ENCODE measurements at regions not wholly inside any gene's neighbourhood (a gene's known extent, or its start where the extent isn't known, plus 50 kb on each side); places are given as distances from the start of the nearest gene placed in this dataset.
"Not testable (repeated sequence)": the region's sequence is repeated elsewhere in the genome, so short reads cannot be mapped to it uniquely, and the experiment has no call there.

DNA sequence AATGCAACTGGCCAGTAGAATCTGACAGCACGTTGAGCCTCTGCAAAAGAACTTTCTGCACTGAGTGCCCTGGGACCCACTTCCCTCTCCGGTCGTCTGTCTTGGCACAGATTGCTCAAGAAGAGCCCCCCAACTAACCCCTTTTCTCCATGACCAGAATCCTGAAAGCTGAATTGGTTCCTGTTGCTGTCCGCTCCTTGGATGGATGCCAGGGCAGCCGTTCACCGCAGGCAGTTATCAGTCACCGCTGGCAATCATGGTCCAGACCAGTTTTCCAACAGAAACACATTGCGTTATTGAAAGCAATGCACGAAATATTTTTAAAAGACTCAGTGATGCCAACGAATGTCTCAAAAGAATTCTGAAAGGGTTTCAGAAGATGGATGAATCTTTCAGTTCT lies 733.7 kb upstream of the FRG1 start:
- H3K9me3 ChIP-seq: no peaks in the 10 kb centered on the region
- no peaks in the 10 kb centered on the region for H3K36me3 ChIP-seq
- H3K4me1 ChIP-seq (ENCODE audit: control insufficient read depth in 1 of 2, insufficient read depth in 1 of 2, low read depth in 1 of 2, low read length in 1 of 2): no peaks in the 10 kb centered on the region
- no peak for TF ChIP-seq CTCF (IDR thresholded peaks at IDR 0.05)
- no peak overlapping the region for H3K27ac ChIP-seq
- no peak overlapping the region for H3K4me3 ChIP-seq (ENCODE audit: low read depth in 1 of 2, low read length in 1 of 2)
- H3K27me3 ChIP-seq: no peaks in the 10 kb centered on the region

DNA sequence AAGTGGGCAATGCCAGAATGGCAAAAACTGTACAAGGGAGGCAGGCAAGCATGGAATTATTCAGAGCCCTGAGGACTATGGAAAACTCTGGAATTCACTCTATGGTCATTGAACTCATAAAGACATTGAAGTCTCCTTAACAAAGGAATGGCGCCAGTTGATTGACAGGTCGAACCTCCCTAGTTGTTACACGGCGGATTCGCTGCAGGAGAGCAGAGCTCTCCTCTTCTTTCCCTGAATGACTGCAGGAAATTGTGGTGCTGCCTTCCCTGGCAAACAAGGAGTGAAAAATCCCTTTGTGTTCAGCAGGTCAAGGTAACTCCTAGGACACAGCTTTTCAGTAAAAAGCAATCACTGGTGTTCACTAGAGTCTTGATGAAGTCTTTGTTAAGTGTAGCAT lies 732.8 kb upstream of the FRG1 start:
- TF ChIP-seq CTCF (IDR thresholded peaks at IDR 0.05): no peak
- H3K27me3 ChIP-seq: no peaks in the 10 kb centered on the region
- H3K9me3 ChIP-seq: no peaks in the 10 kb centered on the region
- no peaks in the 10 kb centered on the region for H3K36me3 ChIP-seq
- H3K4me1 ChIP-seq (ENCODE audit: control insufficient read depth in 1 of 2, insufficient read depth in 1 of 2, low read depth in 1 of 2, low read length in 1 of 2): no peaks in the 10 kb centered on the region
- H3K4me3 ChIP-seq (ENCODE audit: low read depth in 1 of 2, low read length in 1 of 2): no peak overlapping the region
- H3K27ac ChIP-seq: no peak overlapping the region

GRCh38 chr4:189215574-189215973 lies 725.1 kb upstream of the FRG1 start:
- Histone ChIP-seq H3K27ac (no peak overlapping the region), H3K27me3 (no peaks in the 10 kb centered on the region), H3K4me1 (ENCODE audit: control insufficient read depth in 1 of 2, insufficient read depth in 1 of 2, low read depth in 1 of 2, low read length in 1 of 2) (no peaks in the 10 kb centered on the region), H3K9me3 (no peaks in the 10 kb centered on the region), H3K36me3 (no peaks in the 10 kb centered on the region), H3K4me3 (ENCODE audit: low read depth in 1 of 2, low read length in 1 of 2) (no peak overlapping the region)
- no peak for TF ChIP-seq CTCF (IDR thresholded peaks at IDR 0.05)

GRCh38 chr4:189221691-189222090 lies 719.0 kb upstream of the FRG1 start:
- no peaks in the 10 kb centered on the region for H3K27me3 ChIP-seq
- H3K9me3 ChIP-seq: no peaks in the 10 kb centered on the region
- H3K4me1 ChIP-seq (ENCODE audit: control insufficient read depth in 1 of 2, insufficient read depth in 1 of 2, low read depth in 1 of 2, low read length in 1 of 2): no peaks in the 10 kb centered on the region
- TF ChIP-seq CTCF (IDR thresholded peaks at IDR 0.05): no peak
- no peaks in the 10 kb centered on the region for H3K36me3 ChIP-seq
- H3K4me3 ChIP-seq (ENCODE audit: low read depth in 1 of 2, low read length in 1 of 2): no peak overlapping the region
- H3K27ac ChIP-seq: no peak overlapping the region

DNA sequence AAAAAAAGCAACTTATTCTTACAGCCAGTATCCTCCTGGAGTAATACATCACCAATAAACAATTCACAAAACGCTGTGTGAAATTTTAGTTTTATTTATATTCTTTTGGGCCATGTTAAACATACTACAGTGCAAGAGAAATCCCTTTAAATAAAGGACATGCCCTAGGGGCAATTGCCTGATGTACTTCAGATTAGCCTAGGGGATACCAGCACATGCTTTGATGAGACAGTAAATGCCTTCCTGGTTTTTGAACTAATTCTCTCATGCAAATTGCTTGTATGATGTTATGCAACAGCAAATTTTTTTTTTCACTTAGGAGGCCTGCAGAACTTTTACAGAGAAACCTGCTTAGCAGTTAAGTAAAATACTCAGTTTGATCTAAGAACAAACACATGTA lies 711.9 kb upstream of the FRG1 start:
- H3K27me3 ChIP-seq: no peaks in the 10 kb centered on the region
- no peaks in the 10 kb centered on the region for H3K36me3 ChIP-seq
- no peak overlapping the region for H3K4me3 ChIP-seq (ENCODE audit: low read depth in 1 of 2, low read length in 1 of 2)
- no peaks in the 10 kb centered on the region for H3K4me1 ChIP-seq (ENCODE audit: control insufficient read depth in 1 of 2, insufficient read depth in 1 of 2, low read depth in 1 of 2, low read length in 1 of 2)
- H3K9me3 ChIP-seq: no peaks in the 10 kb centered on the region
- no peak overlapping the region for H3K27ac ChIP-seq
- TF ChIP-seq CTCF (IDR thresholded peaks at IDR 0.05): no peak

DNA sequence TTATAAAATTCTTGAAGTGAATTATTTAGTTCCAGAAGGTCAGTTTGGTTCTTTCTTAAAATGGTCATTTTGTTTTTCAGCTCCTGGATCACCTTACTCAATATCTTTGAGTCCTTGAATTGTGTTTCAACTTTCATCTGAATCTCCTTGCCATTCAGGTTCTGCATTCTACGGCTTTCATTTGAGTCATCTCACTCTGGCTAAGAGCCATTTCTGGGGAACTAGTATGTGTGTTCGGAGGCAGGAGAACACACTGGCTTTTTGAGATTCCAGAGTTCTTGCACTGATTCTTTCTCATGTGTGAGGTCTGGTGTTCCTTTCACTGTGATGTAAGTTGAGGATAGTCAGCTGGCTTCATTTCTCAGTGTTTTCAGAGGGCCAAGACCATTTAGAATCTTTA lies 708.4 kb upstream of the FRG1 start:
- no peaks in the 10 kb centered on the region for H3K9me3 ChIP-seq
- no peak for TF ChIP-seq CTCF (IDR thresholded peaks at IDR 0.05)

GRCh38 chr4:189233754-189234153 lies 706.9 kb upstream of the FRG1 start:
- not testable (repeated sequence) for H3K27ac ChIP-seq; H3K36me3 ChIP-seq; H3K27me3 ChIP-seq; H3K4me3 ChIP-seq (ENCODE audit: low read depth in 1 of 2, low read length in 1 of 2); H3K4me1 ChIP-seq (ENCODE audit: control insufficient read depth in 1 of 2, insufficient read depth in 1 of 2, low read depth in 1 of 2, low read length in 1 of 2); H3K9me3 ChIP-seq

More for the DNA sequence above, 708.4 kb upstream of the FRG1 start:
- H3K27ac ChIP-seq: no peak overlapping the region
- H3K36me3 ChIP-seq: no peaks in the 10 kb centered on the region
- H3K4me3 ChIP-seq (ENCODE audit: low read depth in 1 of 2, low read length in 1 of 2): no peak overlapping the region
- no peaks in the 10 kb centered on the region for H3K4me1 ChIP-seq (ENCODE audit: control insufficient read depth in 1 of 2, insufficient read depth in 1 of 2, low read depth in 1 of 2, low read length in 1 of 2)
- H3K27me3 ChIP-seq: no peaks in the 10 kb centered on the region

DNA sequence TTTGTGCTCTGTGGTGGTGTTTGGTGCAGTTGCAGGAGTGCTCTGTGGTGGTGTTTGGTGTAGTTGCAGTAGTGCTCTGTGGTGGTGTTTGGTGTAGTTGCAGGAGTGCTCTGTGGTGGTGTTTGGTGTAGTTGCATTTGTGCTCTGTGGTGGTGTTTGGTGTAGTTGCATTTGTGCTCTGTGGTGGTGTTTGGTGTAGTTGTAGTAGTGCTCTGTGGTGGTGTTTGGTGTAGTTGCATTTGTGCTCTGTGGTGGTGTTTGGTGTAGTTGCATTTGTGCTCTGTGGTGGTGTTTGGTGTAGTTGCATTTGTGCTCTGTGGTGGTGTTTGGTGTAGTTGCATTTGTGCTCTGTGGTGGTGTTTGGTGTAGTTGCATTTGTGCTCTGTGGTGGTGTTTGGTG lies 705.7 kb upstream of the FRG1 start:
- H3K4me3 ChIP-seq (ENCODE audit: low read depth in 1 of 2, low read length in 1 of 2); H3K36me3 ChIP-seq; H3K27me3 ChIP-seq; H3K9me3 ChIP-seq; H3K27ac ChIP-seq; H3K4me1 ChIP-seq (ENCODE audit: control insufficient read depth in 1 of 2, insufficient read depth in 1 of 2, low read depth in 1 of 2, low read length in 1 of 2): not testable (repeated sequence)

All from neutrophil (primary cell).